SK-N-SH (cell line): ENCODE measurements at regions not wholly inside any gene's neighbourhood (a gene's known extent, or its start where the extent isn't known, plus 50 kb on each side); places are given as distances from the start of the nearest gene placed in this dataset.

Experiments
- CTCF ChIA-PET: fragments of 300-600, 350-600 bp; formaldehyde crosslinking; extraction: SDS; loops from one replicate; lab custom pipeline; 2021; lab: Yijun Ruan, JAX
- POLR2A ChIA-PET: fragments of 350-600 bp; sonication (Branson Sonifier 250); formaldehyde crosslinking; extraction: SDS; loops from one replicate; lab custom pipeline; 2020; ENCODE audit warnings: antibody characterized with exemption, inconsistent platforms; lab: Yijun Ruan, JAX
- DNase-seq: peaks from one replicate; pipeline ENCODE4 v3.0.0; 2012
- H2AFZ ChIP-seq: fragments of 200-600 bp; sonication (generic); 2 replicates; pipeline ENCODE4 v1.8.1; 2016; ENCODE audit warnings: antibody characterized with exemption, mild to moderate bottlenecking, low read depth
- H3F3A ChIP-seq: fragments of 200-600 bp; sonication (generic); replicated peaks from 2 replicates; pipeline ENCODE3; 2016; ENCODE audit warnings: antibody characterized with exemption, mild to moderate bottlenecking; ENCODE audit not compliant: insufficient read depth
- H3K27ac ChIP-seq, 2 experiments: fragments of 200-500 bp in 1 of 2; fragments of 200-600 bp in 1 of 2; sonication (Bioruptor generic) in 1 of 2; sonication (generic), shearing (Covaris generic) in 1 of 2; 2 replicates each; pipeline versions ENCODE4 v1.5.1 to v1.6.1; 2014 to 2016; ENCODE audit warnings: low read depth in 2 of 2, inconsistent platforms in 1 of 2, low read length in 1 of 2, mild to moderate bottlenecking in 1 of 2, mixed read lengths in 1 of 2
- H3K27me3 ChIP-seq: fragments of 200-600 bp; sonication (generic), shearing (Covaris generic); 2 replicates; pipeline ENCODE4 v1.6.1; 2016; ENCODE audit warnings: mixed run types; ENCODE audit not compliant: insufficient read depth
- H3K36me3 ChIP-seq, 2 experiments: fragments of 200-500 bp in 1 of 2; fragments of 200-600 bp in 1 of 2; sonication (Bioruptor generic) in 1 of 2; sonication (generic) in 1 of 2; replicated peaks in 1 of 2; 2 replicates each; pipeline versions ENCODE3 to v1.5.1; 2014 to 2016; ENCODE audit warnings: low read length in 1 of 2, mild to moderate bottlenecking in 1 of 2; ENCODE audit not compliant: insufficient read depth in 2 of 2, control insufficient read depth in 1 of 2
- H3K4me1 ChIP-seq, 2 experiments: fragments of 200-500 bp in 1 of 2; fragments of 200-600 bp in 1 of 2; sonication (Bioruptor generic) in 1 of 2; sonication (generic), shearing (Covaris generic) in 1 of 2; 2 replicates each; pipeline versions ENCODE4 v1.5.1 to v1.6.1; 2014 to 2016; ENCODE audit warnings: low read depth in 1 of 2, low read length in 1 of 2, mixed run types in 1 of 2; ENCODE audit not compliant: insufficient read depth in 2 of 2, control insufficient read depth in 1 of 2
- H3K4me2 ChIP-seq: fragments of 200-600 bp; sonication (generic), shearing (Covaris generic); 2 replicates; pipeline ENCODE4 v1.6.1; 2017; ENCODE audit warnings: mixed run types
- H3K4me3 ChIP-seq, 2 experiments: fragments of 200-500 bp in 1 of 2; fragments of 200-600 bp in 1 of 2; sonication (Bioruptor generic) in 1 of 2; sonication (generic), shearing (Covaris generic) in 1 of 2; 2 replicates each; pipeline versions ENCODE4 v1.5.1 to v1.8.1; 2014 to 2016; ENCODE audit warnings: low read depth in 2 of 2, inconsistent platforms in 1 of 2, low read length in 1 of 2, mild to moderate bottlenecking in 1 of 2, mixed read lengths in 1 of 2, moderate library complexity in 1 of 2
- H3K79me2 ChIP-seq: fragments of 200-600 bp; sonication (generic); 2 replicates; pipeline ENCODE4 v1.8.1; 2017; ENCODE audit warnings: mild to moderate bottlenecking; ENCODE audit not compliant: insufficient read depth
- H3K9ac ChIP-seq: fragments of 200-600 bp; sonication (generic); 2 replicates; pipeline ENCODE4 v1.6.1; 2017; ENCODE audit warnings: mixed run types
- H3K9me2 ChIP-seq: fragments of 200-600 bp; sonication (generic); 2 replicates; pipeline ENCODE4 v1.6.1; 2017; ENCODE audit warnings: mixed run types
- H3K9me3 ChIP-seq: fragments of 200-600 bp; sonication (generic); 2 replicates; pipeline ENCODE4 v1.6.1; 2017; ENCODE audit warnings: mixed run types, mild to moderate bottlenecking, moderate library complexity
- H4K20me1 ChIP-seq: fragments of 200-600 bp; sonication (generic); 2 replicates; pipeline ENCODE4 v1.6.1; 2017; ENCODE audit warnings: mild to moderate bottlenecking, mixed run types; ENCODE audit not compliant: insufficient read depth
- ELF1 ChIP-seq: IDR thresholded peaks from 2 replicates; pipeline ENCODE4 v1.4.0; 2012
- EP300 ChIP-seq, 2 experiments: IDR thresholded peaks; 2 replicates each; pipeline versions ENCODE4 v1.4.0 to v1.6.1; 2012; ENCODE audit warnings: borderline replicate concordance in 1 of 2, low read depth in 1 of 2, low read length in 1 of 2
- FOXJ3 ChIP-seq: sonication (generic); formaldehyde crosslinking; IDR thresholded peaks from 2 replicates; pipeline ENCODE4 v1.5.1; 2020; ENCODE audit warnings: mild to moderate bottlenecking, missing genetic modification reagents
- GABPA ChIP-seq: IDR thresholded peaks from 2 replicates; pipeline ENCODE4 v1.4.0; 2012; ENCODE audit warnings: low read depth, mild to moderate bottlenecking
- NRF1 ChIP-seq: IDR thresholded peaks from 2 replicates; pipeline ENCODE4 v1.6.1; 2012; ENCODE audit warnings: low read depth, mild to moderate bottlenecking, low read length
- RCOR1 ChIP-seq: fragments of 150-350 bp; IDR thresholded peaks from 2 replicates; pipeline ENCODE4 v1.6.1; 2017; ENCODE audit warnings: antibody characterized with exemption, low read length
- RFX5 ChIP-seq: IDR thresholded peaks from 2 replicates; pipeline ENCODE4 v1.6.1; 2012; ENCODE audit warnings: mild to moderate bottlenecking, improper control_type of control experiment, low read length
- TEAD4 ChIP-seq: IDR thresholded peaks from 2 replicates; pipeline ENCODE4 v1.4.0; 2012; ENCODE audit warnings: mild to moderate bottlenecking, borderline replicate concordance; ENCODE audit not compliant: insufficient read depth
- WGBS: methylation state at CpG from one replicate; pipeline ENCODE4 v1.1.6; 2017; ENCODE audit warnings: low lambda C conversion rate; 5-methylcytosine and 5-hydroxymethylcytosine counted together
- TF ChIP-seq, protein P1 (sequence below): IDR thresholded peaks from 2 replicates; pipeline ENCODE4 v1.6.1; 2012; ENCODE audit warnings: mild to moderate bottlenecking, low read depth, low read length, moderate library complexity
- TF ChIP-seq, protein P2 (sequence below): fragments of 200-600 bp; sonication (generic); IDR thresholded peaks from 2 replicates; pipeline ENCODE4 v1.6.1; 2017; ENCODE audit warnings: antibody characterized with exemption, mild to moderate bottlenecking, moderate library complexity
- TF ChIP-seq, protein P3 (sequence below): IDR thresholded peaks from 2 replicates; pipeline ENCODE4 v1.4.0; 2012; ENCODE audit warnings: low read depth
- TF ChIP-seq, protein P4 (sequence below): IDR thresholded peaks from 2 replicates; pipeline ENCODE4; 2012

DNA sequence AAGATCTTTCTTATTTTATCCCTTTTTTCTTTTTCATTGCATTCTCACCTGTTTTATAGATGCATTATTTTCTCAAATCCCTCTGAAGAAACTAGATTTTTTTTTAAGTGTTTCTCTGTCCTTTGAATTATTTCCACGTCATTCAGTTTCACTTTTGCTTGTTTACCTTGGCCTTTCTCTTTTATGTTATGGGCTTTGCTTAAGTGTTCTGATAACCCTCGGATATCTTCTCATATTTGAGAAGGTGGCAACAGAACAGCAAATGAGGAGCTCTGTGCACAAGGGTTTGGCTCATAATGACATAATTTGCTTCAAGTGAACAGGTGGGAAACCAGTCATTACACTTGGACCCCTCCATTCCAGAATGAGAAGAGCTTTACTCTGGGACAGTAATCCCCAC lies 111.9 kb downstream of the C1D start (continued):
- TF ChIP-seq, protein P1, sequence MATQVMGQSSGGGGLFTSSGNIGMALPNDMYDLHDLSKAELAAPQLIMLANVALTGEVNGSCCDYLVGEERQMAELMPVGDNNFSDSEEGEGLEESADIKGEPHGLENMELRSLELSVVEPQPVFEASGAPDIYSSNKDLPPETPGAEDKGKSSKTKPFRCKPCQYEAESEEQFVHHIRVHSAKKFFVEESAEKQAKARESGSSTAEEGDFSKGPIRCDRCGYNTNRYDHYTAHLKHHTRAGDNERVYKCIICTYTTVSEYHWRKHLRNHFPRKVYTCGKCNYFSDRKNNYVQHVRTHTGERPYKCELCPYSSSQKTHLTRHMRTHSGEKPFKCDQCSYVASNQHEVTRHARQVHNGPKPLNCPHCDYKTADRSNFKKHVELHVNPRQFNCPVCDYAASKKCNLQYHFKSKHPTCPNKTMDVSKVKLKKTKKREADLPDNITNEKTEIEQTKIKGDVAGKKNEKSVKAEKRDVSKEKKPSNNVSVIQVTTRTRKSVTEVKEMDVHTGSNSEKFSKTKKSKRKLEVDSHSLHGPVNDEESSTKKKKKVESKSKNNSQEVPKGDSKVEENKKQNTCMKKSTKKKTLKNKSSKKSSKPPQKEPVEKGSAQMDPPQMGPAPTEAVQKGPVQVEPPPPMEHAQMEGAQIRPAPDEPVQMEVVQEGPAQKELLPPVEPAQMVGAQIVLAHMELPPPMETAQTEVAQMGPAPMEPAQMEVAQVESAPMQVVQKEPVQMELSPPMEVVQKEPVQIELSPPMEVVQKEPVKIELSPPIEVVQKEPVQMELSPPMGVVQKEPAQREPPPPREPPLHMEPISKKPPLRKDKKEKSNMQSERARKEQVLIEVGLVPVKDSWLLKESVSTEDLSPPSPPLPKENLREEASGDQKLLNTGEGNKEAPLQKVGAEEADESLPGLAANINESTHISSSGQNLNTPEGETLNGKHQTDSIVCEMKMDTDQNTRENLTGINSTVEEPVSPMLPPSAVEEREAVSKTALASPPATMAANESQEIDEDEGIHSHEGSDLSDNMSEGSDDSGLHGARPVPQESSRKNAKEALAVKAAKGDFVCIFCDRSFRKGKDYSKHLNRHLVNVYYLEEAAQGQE = no peak
- no peak for TF ChIP-seq FOXJ3
- TF ChIP-seq, all 33 proteins: peak for 0

DNA sequence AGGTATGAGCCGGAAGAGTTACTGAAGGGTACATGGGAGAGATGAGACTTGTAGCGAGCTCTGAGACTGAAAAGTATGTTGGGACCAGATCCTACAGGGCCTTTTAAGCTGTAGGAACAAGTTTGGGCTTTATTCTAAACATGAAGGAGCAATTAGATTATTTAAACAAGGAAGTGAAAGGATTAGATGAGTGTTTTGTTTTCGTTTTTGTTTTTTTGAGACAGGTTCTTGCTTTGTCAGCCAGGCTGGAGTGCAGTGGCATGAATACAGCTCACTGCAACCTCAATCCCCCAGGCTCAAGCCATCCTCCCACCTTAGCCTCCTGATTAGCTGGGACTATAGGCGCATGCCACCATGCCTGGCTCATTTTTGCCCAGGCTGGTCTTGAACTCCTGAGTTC lies 110.7 kb downstream of the C1D start:
- no peaks in the 10 kb centered on the region for H4K20me1 ChIP-seq
- H3K9ac ChIP-seq = no peak overlapping the region
- no peak overlapping the region for H2AFZ ChIP-seq
- TF ChIP-seq RFX5 = no peak
- no peak for TF ChIP-seq FOXJ3
- no peak for TF ChIP-seq EP300 (IDR thresholded peaks at IDR 0.05; ENCODE audit: borderline replicate concordance in 1 of 2, low read depth in 1 of 2, low read length in 1 of 2)
- TF ChIP-seq ELF1 = no peak
- TF ChIP-seq, protein P2, sequence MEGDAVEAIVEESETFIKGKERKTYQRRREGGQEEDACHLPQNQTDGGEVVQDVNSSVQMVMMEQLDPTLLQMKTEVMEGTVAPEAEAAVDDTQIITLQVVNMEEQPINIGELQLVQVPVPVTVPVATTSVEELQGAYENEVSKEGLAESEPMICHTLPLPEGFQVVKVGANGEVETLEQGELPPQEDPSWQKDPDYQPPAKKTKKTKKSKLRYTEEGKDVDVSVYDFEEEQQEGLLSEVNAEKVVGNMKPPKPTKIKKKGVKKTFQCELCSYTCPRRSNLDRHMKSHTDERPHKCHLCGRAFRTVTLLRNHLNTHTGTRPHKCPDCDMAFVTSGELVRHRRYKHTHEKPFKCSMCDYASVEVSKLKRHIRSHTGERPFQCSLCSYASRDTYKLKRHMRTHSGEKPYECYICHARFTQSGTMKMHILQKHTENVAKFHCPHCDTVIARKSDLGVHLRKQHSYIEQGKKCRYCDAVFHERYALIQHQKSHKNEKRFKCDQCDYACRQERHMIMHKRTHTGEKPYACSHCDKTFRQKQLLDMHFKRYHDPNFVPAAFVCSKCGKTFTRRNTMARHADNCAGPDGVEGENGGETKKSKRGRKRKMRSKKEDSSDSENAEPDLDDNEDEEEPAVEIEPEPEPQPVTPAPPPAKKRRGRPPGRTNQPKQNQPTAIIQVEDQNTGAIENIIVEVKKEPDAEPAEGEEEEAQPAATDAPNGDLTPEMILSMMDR = no peak
- no peak for TF ChIP-seq TEAD4
- TF ChIP-seq, protein P1 = no peak
- TF ChIP-seq, protein P3, sequence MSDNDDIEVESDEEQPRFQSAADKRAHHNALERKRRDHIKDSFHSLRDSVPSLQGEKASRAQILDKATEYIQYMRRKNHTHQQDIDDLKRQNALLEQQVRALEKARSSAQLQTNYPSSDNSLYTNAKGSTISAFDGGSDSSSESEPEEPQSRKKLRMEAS = no peak
- TF ChIP-seq RCOR1 = no peak
- no peak for TF ChIP-seq NRF1
- no peak for TF ChIP-seq GABPA
- TF ChIP-seq, protein P4, sequence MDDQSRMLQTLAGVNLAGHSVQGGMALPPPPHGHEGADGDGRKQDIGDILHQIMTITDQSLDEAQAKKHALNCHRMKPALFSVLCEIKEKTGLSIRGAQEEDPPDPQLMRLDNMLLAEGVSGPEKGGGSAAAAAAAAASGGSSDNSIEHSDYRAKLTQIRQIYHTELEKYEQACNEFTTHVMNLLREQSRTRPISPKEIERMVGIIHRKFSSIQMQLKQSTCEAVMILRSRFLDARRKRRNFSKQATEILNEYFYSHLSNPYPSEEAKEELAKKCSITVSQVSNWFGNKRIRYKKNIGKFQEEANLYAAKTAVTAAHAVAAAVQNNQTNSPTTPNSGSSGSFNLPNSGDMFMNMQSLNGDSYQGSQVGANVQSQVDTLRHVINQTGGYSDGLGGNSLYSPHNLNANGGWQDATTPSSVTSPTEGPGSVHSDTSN = no peak
- 78% methylated on average over 4 of the region's 4 CpGs for whole genome bisulfite sequencing
- no peaks in the 10 kb centered on the region for H3K9me2 ChIP-seq
- no peaks in the 10 kb centered on the region for H3K79me2 ChIP-seq
- POLR2A ChIA-PET = no interaction called here
- H3F3A ChIP-seq = no peaks in the 10 kb centered on the region
- H3K27me3 ChIP-seq = no peaks in the 10 kb centered on the region
- CTCF ChIA-PET = interaction anchor here (1.0 kb wide), 1 partner anchor 10 kb away, joined by 3 read pairs; no protein-coding TSS in a partner anchor
- H3K4me2 ChIP-seq = no peak overlapping the region
- no peak overlapping the region for H3K4me3 ChIP-seq
- no peaks in the 10 kb centered on the region for H3K36me3 ChIP-seq
- no peaks in the 10 kb centered on the region for H3K9me3 ChIP-seq
- H3K4me1 ChIP-seq = peaks cover 3 to 6% of the 10 kb centered on the region in 2 experiments; a peak in 2 of 4 replicates
- DNase-seq = no peak
- no peak overlapping the region; a peak in 1 of 4 replicates for H3K27ac ChIP-seq
